ENCODE measurements at regions not wholly inside any gene's neighbourhood (a gene's known extent, or its start where the extent isn't known, plus 50 kb on each side); places are given as distances from the start of the nearest gene placed in this dataset.

- Histone ChIP-seq H3K27me3 (ENCODE audit: control insufficient read depth in 3 of 3, insufficient read depth in 3 of 3, low read length in 3 of 3) (peaks cover 0 to 4% (median 2%) of the 10 kb centered on the region in 3 donors), H3K4me3 (ENCODE audit: low read length in 3 of 3) (no peak overlapping the region)
Measured at GRCh38 chr6:40074306-40075055, 140.2 kb upstream of the MOCS1 start.

GRCh38 chr6:40066372-40066771 lies 132.1 kb upstream of the MOCS1 start:
- Histone ChIP-seq H3K4me3 (ENCODE audit: low read length in 3 of 3) (no peak overlapping the region), H3K4me1 (ENCODE audit: control insufficient read depth in 3 of 3, insufficient read depth in 3 of 3, low read length in 3 of 3) (no peaks in the 10 kb centered on the region), H3K36me3 (ENCODE audit: control insufficient read depth in 3 of 3, insufficient read depth in 3 of 3, low read length in 3 of 3) (no peaks in the 10 kb centered on the region), H3K27ac (ENCODE audit: low read depth, low read length) (no peak overlapping the region), H3K9ac (ENCODE audit: low read depth in 1 of 3, low read length in 3 of 3) (no peak overlapping the region), H3K9me3 (ENCODE audit: control insufficient read depth in 3 of 3, low read length in 3 of 3) (no peaks in the 10 kb centered on the region), H3K27me3 (ENCODE audit: control insufficient read depth in 3 of 3, insufficient read depth in 3 of 3, low read length in 3 of 3) (no peaks in the 10 kb centered on the region)

More at GRCh38 chr6:40074306-40075055, 140.2 kb upstream of the MOCS1 start:
- Histone ChIP-seq H3K4me1 (ENCODE audit: control insufficient read depth in 3 of 3, insufficient read depth in 3 of 3, low read length in 3 of 3) (no peaks in the 10 kb centered on the region), H3K9ac (ENCODE audit: low read depth in 1 of 3, low read length in 3 of 3) (no peak overlapping the region), H3K9me3 (ENCODE audit: control insufficient read depth in 3 of 3, low read length in 3 of 3) (no peaks in the 10 kb centered on the region), H3K27ac (ENCODE audit: low read depth, low read length) (no peak overlapping the region), H3K36me3 (ENCODE audit: control insufficient read depth in 3 of 3, insufficient read depth in 3 of 3, low read length in 3 of 3) (no peaks in the 10 kb centered on the region)

- Histone ChIP-seq H3K4me3 (ENCODE audit: low read length in 3 of 3) (no peak overlapping the region), H3K9me3 (ENCODE audit: control insufficient read depth in 3 of 3, low read length in 3 of 3) (no peaks in the 10 kb centered on the region), H3K4me1 (ENCODE audit: control insufficient read depth in 3 of 3, insufficient read depth in 3 of 3, low read length in 3 of 3) (no peaks in the 10 kb centered on the region), H3K9ac (ENCODE audit: low read depth in 1 of 3, low read length in 3 of 3) (no peak overlapping the region), H3K27me3 (ENCODE audit: control insufficient read depth in 3 of 3, insufficient read depth in 3 of 3, low read length in 3 of 3) (peaks cover 0 to 3% (median 0%) of the 10 kb centered on the region in 3 donors), H3K36me3 (ENCODE audit: control insufficient read depth in 3 of 3, insufficient read depth in 3 of 3, low read length in 3 of 3) (no peaks in the 10 kb centered on the region), H3K27ac (ENCODE audit: low read depth, low read length) (no peak overlapping the region)
Measured at GRCh38 chr6:40056865-40057264, 122.6 kb upstream of the MOCS1 start.

- Histone ChIP-seq H3K27ac (ENCODE audit: low read depth, low read length) (no peak overlapping the region), H3K27me3 (ENCODE audit: control insufficient read depth in 3 of 3, insufficient read depth in 3 of 3, low read length in 3 of 3) (peaks cover 0 to 3% (median 0%) of the 10 kb centered on the region in 3 donors), H3K36me3 (ENCODE audit: control insufficient read depth in 3 of 3, insufficient read depth in 3 of 3, low read length in 3 of 3) (no peaks in the 10 kb centered on the region), H3K9me3 (ENCODE audit: control insufficient read depth in 3 of 3, low read length in 3 of 3) (no peaks in the 10 kb centered on the region), H3K4me3 (ENCODE audit: low read length in 3 of 3) (no peak overlapping the region), H3K4me1 (ENCODE audit: control insufficient read depth in 3 of 3, insufficient read depth in 3 of 3, low read length in 3 of 3) (no peaks in the 10 kb centered on the region), H3K9ac (ENCODE audit: low read depth in 1 of 3, low read length in 3 of 3) (no peak overlapping the region)
Measured at GRCh38 chr6:40054602-40055001, 120.3 kb upstream of the MOCS1 start.

GRCh38 chr6:40054186-40054585 lies 119.9 kb upstream of the MOCS1 start:
- H3K4me3 ChIP-seq (ENCODE audit: low read length in 3 of 3): no peak overlapping the region
- no peaks in the 10 kb centered on the region for H3K36me3 ChIP-seq (ENCODE audit: control insufficient read depth in 3 of 3, insufficient read depth in 3 of 3, low read length in 3 of 3)
- no peaks in the 10 kb centered on the region for H3K9me3 ChIP-seq (ENCODE audit: control insufficient read depth in 3 of 3, low read length in 3 of 3)
- H3K27me3 ChIP-seq (ENCODE audit: control insufficient read depth in 3 of 3, insufficient read depth in 3 of 3, low read length in 3 of 3): peaks cover 0 to 3% (median 0%) of the 10 kb centered on the region in 3 donors
- H3K4me1 ChIP-seq (ENCODE audit: control insufficient read depth in 3 of 3, insufficient read depth in 3 of 3, low read length in 3 of 3): no peaks in the 10 kb centered on the region
- H3K27ac ChIP-seq (ENCODE audit: low read depth, low read length): no peak overlapping the region
- no peak overlapping the region for H3K9ac ChIP-seq (ENCODE audit: low read depth in 1 of 3, low read length in 3 of 3)

GRCh38 chr6:40049128-40049527 lies 114.9 kb upstream of the MOCS1 start:
- no peaks in the 10 kb centered on the region for H3K36me3 ChIP-seq (ENCODE audit: control insufficient read depth in 3 of 3, insufficient read depth in 3 of 3, low read length in 3 of 3)
- H3K9ac ChIP-seq (ENCODE audit: low read depth in 1 of 3, low read length in 3 of 3): no peak overlapping the region
- no peaks in the 10 kb centered on the region for H3K4me1 ChIP-seq (ENCODE audit: control insufficient read depth in 3 of 3, insufficient read depth in 3 of 3, low read length in 3 of 3)
- no peak overlapping the region for H3K27ac ChIP-seq (ENCODE audit: low read depth, low read length)
- H3K4me3 ChIP-seq (ENCODE audit: low read length in 3 of 3): no peak overlapping the region
- no peaks in the 10 kb centered on the region for H3K27me3 ChIP-seq (ENCODE audit: control insufficient read depth in 3 of 3, insufficient read depth in 3 of 3, low read length in 3 of 3)
- H3K9me3 ChIP-seq (ENCODE audit: control insufficient read depth in 3 of 3, low read length in 3 of 3): no peaks in the 10 kb centered on the region

- Histone ChIP-seq H3K9ac (ENCODE audit: low read depth in 1 of 3, low read length in 3 of 3) (no peak overlapping the region), H3K27me3 (ENCODE audit: control insufficient read depth in 3 of 3, insufficient read depth in 3 of 3, low read length in 3 of 3) (peaks cover 0 to 2% (median 0%) of the 10 kb centered on the region in 3 donors), H3K27ac (ENCODE audit: low read depth, low read length) (no peak overlapping the region), H3K4me1 (ENCODE audit: control insufficient read depth in 3 of 3, insufficient read depth in 3 of 3, low read length in 3 of 3) (no peaks in the 10 kb centered on the region), H3K9me3 (ENCODE audit: control insufficient read depth in 3 of 3, low read length in 3 of 3) (no peaks in the 10 kb centered on the region), H3K4me3 (ENCODE audit: low read length in 3 of 3) (no peak overlapping the region), H3K36me3 (ENCODE audit: control insufficient read depth in 3 of 3, insufficient read depth in 3 of 3, low read length in 3 of 3) (no peaks in the 10 kb centered on the region)
Measured at GRCh38 chr6:40044196-40044595, 109.9 kb upstream of the MOCS1 start.

GRCh38 chr6:40042232-40042631 lies 108.0 kb upstream of the MOCS1 start:
- no peaks in the 10 kb centered on the region for H3K4me1 ChIP-seq (ENCODE audit: control insufficient read depth in 3 of 3, insufficient read depth in 3 of 3, low read length in 3 of 3)
- no peaks in the 10 kb centered on the region for H3K36me3 ChIP-seq (ENCODE audit: control insufficient read depth in 3 of 3, insufficient read depth in 3 of 3, low read length in 3 of 3)
- no peaks in the 10 kb centered on the region for H3K9me3 ChIP-seq (ENCODE audit: control insufficient read depth in 3 of 3, low read length in 3 of 3)
- no peak overlapping the region for H3K9ac ChIP-seq (ENCODE audit: low read depth in 1 of 3, low read length in 3 of 3)
- peaks cover 0 to 5% (median 2%) of the 10 kb centered on the region in 3 donors for H3K27me3 ChIP-seq (ENCODE audit: control insufficient read depth in 3 of 3, insufficient read depth in 3 of 3, low read length in 3 of 3)
- no peak overlapping the region for H3K27ac ChIP-seq (ENCODE audit: low read depth, low read length)
- H3K4me3 ChIP-seq (ENCODE audit: low read length in 3 of 3): no peak overlapping the region

- Histone ChIP-seq H3K4me3 (ENCODE audit: low read length in 3 of 3) (no peak overlapping the region), H3K36me3 (ENCODE audit: control insufficient read depth in 3 of 3, insufficient read depth in 3 of 3, low read length in 3 of 3) (no peaks in the 10 kb centered on the region), H3K27me3 (ENCODE audit: control insufficient read depth in 3 of 3, insufficient read depth in 3 of 3, low read length in 3 of 3) (peaks cover 0 to 9% (median 5%) of the 10 kb centered on the region in 3 donors), H3K9ac (ENCODE audit: low read depth in 1 of 3, low read length in 3 of 3) (no peak overlapping the region), H3K27ac (ENCODE audit: low read depth, low read length) (no peak overlapping the region), H3K4me1 (ENCODE audit: control insufficient read depth in 3 of 3, insufficient read depth in 3 of 3, low read length in 3 of 3) (no peaks in the 10 kb centered on the region), H3K9me3 (ENCODE audit: control insufficient read depth in 3 of 3, low read length in 3 of 3) (no peaks in the 10 kb centered on the region)
Measured at GRCh38 chr6:40039042-40039441, 104.8 kb upstream of the MOCS1 start.

- H3K9ac ChIP-seq (ENCODE audit: low read depth in 1 of 3, low read length in 3 of 3): no peak overlapping the region
- H3K9me3 ChIP-seq (ENCODE audit: control insufficient read depth in 3 of 3, low read length in 3 of 3): no peaks in the 10 kb centered on the region
- no peaks in the 10 kb centered on the region for H3K36me3 ChIP-seq (ENCODE audit: control insufficient read depth in 3 of 3, insufficient read depth in 3 of 3, low read length in 3 of 3)
- no peaks in the 10 kb centered on the region for H3K4me1 ChIP-seq (ENCODE audit: control insufficient read depth in 3 of 3, insufficient read depth in 3 of 3, low read length in 3 of 3)
- H3K4me3 ChIP-seq (ENCODE audit: low read length in 3 of 3): no peak overlapping the region
- peaks cover 0 to 9% (median 5%) of the 10 kb centered on the region in 3 donors for H3K27me3 ChIP-seq (ENCODE audit: control insufficient read depth in 3 of 3, insufficient read depth in 3 of 3, low read length in 3 of 3)
- no peak overlapping the region for H3K27ac ChIP-seq (ENCODE audit: low read depth, low read length)
Measured at GRCh38 chr6:40038626-40039025, 104.4 kb upstream of the MOCS1 start.

All from skeletal muscle tissue (tissue), 3 donors.